HG03175 (cell line): ENCODE measurements at regions not wholly inside any gene's neighbourhood (a gene's known extent, or its start where the extent isn't known, plus 50 kb on each side); places are given as distances from the start of the nearest gene placed in this dataset.
"Not testable (repeated sequence)": the region's sequence is repeated elsewhere in the genome, so short reads cannot be mapped to it uniquely, and the experiment has no call there.

Source experiments
- ATAC-seq: cut with Tn5 transposase; IDR thresholded peaks from one replicate; pipeline ENCODE4 v1.9.1; 2021; ENCODE audit warnings: mild to moderate bottlenecking, moderate library complexity; ENCODE audit not compliant: unreplicated experiment

- ATAC-seq, result not testable (repeated sequence)
Measured at GRCh38 chr2:87424763-87425154, 323.1 kb upstream of the PLGLB2 start.

DNA sequence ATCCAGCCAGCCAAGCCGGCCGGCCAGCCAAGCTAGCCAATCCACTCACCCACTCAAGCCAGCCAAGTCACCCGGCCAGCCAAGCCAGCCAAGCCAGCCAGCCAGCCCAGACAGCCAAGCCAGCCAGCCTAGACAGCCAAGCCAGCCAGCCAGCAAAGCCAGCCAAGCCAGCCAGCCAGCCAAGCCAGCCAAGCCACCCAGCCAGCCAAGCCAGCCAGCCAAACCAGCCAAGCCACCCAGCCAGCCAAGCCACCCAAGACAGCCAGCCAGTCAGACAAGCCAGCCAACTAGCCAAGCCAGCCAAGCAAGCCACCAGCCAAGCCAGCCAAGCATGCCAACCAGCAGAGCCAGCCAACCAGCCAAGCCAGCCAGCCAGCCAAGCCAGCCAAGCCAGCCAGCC, 322.7 kb upstream of the PLGLB2 start:
- not testable (repeated sequence) for ATAC-seq

DNA sequence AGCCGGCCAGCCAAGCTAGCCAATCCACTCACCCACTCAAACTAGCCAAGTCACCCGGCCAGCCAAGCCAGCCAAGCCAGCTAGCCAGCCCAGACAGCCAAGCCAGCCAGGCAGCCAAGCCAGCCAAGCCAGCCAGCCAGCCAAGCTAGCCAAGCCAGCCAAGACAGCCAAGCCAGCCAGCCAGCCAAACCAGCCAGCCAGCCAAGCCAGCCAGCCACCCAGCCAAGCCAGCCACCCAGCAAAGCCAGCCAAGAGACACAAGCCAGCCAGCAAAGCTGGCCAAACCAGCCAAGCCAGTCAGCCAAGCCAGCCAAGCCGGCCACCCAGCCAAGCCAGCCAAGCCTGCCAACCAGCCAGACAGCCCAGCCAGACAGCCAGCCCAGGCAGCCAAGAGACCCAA, 322.2 kb upstream of the PLGLB2 start:
- ATAC-seq, result not testable (repeated sequence)

- not testable (repeated sequence) for ATAC-seq
Measured at GRCh38 chr2:87428452-87429130, 319.3 kb upstream of the PLGLB2 start.

DNA sequence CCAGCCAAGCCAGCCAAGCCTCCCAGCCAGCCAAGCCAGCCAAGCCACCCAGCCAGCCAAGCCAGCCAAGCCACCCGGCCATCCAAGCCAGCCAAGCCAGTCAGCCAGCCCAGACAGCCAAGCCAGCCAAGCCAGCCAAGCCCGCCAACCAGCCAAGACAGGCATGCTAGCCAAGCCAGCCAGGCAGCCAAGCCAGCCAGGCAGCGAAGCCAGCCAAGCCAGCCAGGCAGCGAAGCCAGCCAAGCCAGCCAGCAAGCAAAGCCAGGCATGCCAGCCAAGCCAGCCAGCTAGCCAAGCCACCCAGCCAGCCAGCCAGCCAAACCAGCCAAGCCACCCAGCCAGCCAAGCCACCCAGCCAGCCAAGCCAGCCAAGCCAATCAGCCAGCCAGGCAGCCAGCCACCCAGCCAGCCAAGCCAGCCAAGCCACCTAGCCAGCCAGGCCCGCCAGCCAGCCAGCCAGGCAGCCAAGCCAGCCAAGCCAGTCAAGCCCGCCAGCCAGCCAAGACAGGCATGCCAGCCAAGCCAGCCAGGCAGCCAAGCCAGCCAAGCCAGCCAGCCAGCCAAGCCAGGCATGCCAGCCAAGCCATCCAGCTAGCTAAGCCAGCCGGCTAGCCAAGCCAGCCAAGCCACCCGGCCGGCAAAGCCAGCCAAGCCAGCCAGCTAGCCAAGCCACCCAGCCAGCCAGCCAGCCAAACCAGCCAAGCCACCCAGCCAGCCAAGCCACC, 318.5 kb upstream of the PLGLB2 start:
- not testable (repeated sequence) for ATAC-seq

DNA sequence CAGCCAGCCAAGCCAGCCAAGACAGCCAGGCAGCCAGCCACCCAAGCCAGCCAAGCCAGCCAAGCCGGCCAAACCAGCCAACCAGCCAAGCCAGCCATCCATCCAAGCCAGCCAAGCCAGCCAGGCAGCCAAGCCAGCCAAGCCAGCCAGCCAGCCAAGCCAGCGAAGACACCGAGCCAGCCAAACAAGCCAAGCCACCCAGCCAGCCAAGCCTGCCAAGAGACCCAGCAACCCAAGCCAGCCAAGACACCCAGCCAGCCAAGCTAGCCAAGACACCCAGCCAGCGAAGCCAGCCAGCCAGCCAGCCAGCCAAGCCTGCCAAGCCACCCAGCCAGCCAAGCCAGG, 318.0 kb upstream of the PLGLB2 start:
- not testable (repeated sequence) for ATAC-seq

DNA sequence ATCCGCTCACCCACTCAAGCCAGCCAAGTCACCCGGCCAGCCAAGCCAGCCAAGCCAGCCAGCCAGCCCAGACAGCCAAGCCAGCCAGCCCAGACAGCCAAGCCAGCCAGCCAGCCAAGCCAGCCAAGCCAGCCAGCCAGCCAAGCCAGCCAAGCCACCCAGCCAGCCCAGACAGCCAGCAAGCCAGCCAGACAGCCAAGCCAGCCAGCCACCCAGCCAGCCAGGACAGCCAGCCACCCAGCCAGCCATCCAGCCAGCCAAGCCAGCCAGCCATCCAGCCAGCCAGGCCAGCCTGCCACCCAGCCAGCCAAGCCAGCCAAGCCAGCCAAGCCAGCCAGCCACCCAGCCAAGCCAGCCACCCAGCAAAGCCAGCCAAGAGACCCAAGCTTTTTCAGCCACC, 316.8 kb upstream of the PLGLB2 start:
- ATAC-seq, result not testable (repeated sequence)

GRCh38 chr2:87432711-87433453, 315.0 kb upstream of the PLGLB2 start:
- not testable (repeated sequence) for ATAC-seq

DNA sequence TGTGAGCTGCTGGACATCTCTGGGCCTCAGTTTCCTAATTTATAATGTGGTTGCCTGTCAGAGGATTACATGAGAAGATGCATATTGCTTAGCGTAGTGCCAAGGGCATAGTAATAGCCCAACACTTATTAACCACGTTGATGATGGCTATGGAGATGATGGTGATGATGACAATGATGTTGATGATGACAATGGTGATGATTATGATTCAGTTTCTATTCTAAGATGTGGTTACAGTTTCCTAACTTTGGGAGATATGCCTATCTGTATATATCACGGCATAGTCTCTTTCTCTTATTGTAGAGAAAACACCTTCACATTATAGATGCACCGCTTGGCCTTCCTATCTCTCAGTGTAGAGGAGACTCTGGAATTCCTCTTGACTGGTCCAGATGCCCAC, 311.9 kb upstream of the PLGLB2 start:
- ATAC-seq, result not testable (repeated sequence)

GRCh38 chr2:87437701-87438260, 310.1 kb upstream of the PLGLB2 start:
- ATAC-seq, result not testable (repeated sequence)

DNA sequence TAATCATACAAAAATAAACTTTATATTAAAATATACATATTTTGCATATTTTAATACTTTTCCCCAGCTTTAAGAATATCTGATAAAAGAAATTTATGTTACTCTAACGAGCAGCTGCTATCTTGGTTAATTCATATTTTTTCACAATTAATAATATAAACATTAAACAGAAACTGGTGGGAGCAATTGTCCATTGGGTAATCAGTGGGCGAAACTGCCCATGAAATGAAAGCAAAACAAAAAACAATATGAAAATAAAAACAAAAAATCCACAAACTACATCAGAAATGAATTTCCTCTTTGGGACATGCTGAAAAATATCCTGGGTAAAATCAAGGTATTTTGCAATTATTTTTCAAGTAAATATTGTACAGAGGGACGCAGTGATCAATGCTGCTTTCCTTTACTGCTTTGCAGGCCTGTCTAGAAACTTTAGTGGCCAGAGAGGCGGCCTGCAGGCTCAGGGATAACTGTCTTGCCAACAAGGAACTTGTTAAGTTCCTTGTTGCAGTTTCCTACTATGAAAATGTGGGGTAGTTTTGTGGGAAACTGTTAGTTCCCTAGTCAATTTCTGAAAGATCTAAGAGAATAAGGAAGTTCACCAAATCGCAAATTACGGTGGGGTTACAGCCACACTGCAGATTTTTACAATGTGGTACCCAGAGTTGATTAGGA, 309.0 kb upstream of the PLGLB2 start:
- ATAC-seq, result not testable (repeated sequence)

GRCh38 chr2:87439617-87440204, 308.2 kb upstream of the PLGLB2 start:
- ATAC-seq, result not testable (repeated sequence)

DNA sequence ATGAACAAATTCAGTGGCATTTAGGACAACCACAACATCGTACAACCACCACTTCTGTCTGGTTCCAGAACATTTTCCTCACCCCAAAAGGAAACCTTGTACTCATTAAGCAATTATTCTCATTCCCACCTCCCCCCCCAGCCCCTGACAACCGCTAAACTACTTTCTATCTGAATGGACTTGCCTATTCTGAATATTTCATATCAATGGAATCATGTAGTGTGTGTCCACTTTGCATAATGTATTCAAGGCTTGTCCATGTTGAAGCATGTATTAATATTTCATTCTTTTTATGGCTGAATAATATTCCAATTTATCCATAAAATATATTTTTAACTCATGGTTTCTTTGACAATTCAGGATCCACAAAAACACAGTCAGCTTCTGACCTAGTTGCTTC, 307.2 kb upstream of the PLGLB2 start:
- ATAC-seq, result not testable (repeated sequence)

GRCh38 chr2:87441375-87441774, 306.5 kb upstream of the PLGLB2 start:
- ATAC-seq, result not testable (repeated sequence)

DNA sequence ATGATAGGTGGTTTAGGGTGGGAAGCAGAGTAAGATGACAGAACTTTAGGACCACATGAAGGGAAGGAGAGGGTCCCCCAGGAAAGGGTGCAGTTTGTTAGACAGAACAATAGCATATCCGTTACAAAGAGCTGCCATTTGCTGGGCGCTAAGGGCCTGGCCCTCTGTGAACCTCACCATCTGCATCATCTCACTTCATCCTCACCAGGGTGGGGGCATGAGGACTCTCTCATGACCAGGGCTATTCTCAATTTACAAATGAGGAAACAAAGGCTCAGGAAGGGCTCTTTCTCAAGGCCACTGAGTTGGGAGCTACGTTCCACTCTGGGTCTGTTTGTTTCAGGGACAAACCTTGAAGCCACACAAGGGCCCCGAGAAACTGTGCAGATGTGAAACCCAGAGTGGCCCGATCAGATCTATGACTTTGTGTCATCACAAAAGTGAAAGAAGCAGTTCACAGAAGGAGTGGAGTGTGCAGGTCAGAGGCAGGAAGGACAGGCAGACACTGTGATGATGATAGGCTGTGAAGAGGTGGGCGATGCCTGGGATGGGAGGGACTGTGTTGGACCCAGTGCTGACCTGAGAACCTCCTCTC, 304.8 kb upstream of the PLGLB2 start:
- peak; percentile 99 for ATAC-seq

GRCh38 chr2:87444951-87445350, 302.9 kb upstream of the PLGLB2 start:
- ATAC-seq, result not testable (repeated sequence)

DNA sequence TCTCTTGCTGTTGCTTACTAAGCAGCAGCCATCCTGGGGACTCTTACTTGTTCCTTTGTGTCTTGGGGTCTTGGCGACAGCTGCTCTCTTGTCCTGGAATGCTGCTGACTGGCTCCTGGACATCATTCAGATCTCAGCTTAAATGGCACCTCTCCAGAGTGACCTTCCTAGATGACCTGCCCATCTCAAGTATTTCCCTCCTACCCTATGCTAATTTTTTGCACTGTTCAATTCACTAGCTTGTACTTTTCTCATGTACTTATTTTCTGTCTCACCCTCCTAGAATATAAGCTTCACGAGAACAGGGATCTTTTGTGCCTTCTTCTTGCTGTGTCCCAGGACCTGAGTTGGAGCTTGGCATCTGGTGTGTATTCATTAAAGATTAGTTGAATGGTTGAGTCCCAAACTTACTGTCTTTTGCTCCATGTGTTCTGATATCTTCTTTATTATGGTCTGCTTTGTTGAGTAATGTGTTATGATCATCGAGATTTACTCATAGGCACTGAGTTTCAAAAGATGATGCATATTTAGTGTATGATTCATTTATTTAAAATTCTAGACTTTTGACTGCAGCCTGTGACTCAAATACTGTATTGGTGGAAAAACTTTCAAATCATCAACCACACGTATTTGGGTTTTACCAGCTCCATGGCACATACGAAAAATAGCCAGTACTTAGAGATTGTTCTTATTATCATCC, 302.1 kb upstream of the PLGLB2 start:
- not testable (repeated sequence) for ATAC-seq

DNA sequence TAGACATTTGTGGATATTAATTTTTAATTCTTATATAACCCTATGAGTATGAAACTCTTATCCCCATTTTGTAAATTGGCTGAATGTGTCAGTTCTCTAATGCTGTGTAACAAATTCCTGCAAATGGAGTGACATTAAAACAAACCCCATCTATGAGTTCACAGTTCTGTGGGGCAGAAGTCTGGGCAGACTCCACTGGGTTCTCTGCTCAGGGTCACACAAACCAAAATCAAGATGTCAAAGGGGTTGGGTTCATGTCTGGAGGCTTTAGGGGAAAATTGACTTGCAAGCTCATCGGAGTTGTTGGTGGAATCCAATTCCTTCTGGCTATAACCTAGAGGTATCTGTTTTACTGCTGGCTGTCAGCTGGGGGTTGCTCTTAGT, 301.6 kb upstream of the PLGLB2 start:
- not testable (repeated sequence) for ATAC-seq

GRCh38 chr2:87449462-87449980, 298.4 kb upstream of the PLGLB2 start:
- peak; percentile 71 for ATAC-seq
